DMS79 treated with DMSO at 0.1 percent for 48 hours (cell line): ENCODE measurements at regions not wholly inside any gene's neighbourhood (a gene's known extent, or its start where the extent isn't known, plus 50 kb on each side); places are given as distances from the start of the nearest gene placed in this dataset.
"Not testable (repeated sequence)": the region's sequence is repeated elsewhere in the genome, so short reads cannot be mapped to it uniquely, and the experiment has no call there.

Experiments used
- DNase-seq: peaks from one replicate; lab custom pipeline; 2025; lab: John Stamatoyannopoulos, UW

GRCh38 chr6:112579601-112580000 lies 232.5 kb downstream of the RFPL4B start:
- DNase-seq: no peak

- DNase-seq: no peak
Measured at GRCh38 chr6:112581015-112581414, 233.9 kb downstream of the RFPL4B start.

- DNase-seq: no peak
Measured at GRCh38 chr6:112590326-112590725, 243.2 kb downstream of the RFPL4B start.

GRCh38 chr6:112591329-112591728 lies 244.2 kb downstream of the RFPL4B start:
- no peak for DNase-seq

GRCh38 chr6:112592159-112592558 lies 245.0 kb downstream of the RFPL4B start:
- DNase-seq: no peak

- DNase-seq: no peak
Measured at GRCh38 chr6:112594886-112595594, 247.9 kb downstream of the RFPL4B start.

- DNase-seq: no peak
Measured at GRCh38 chr6:112595841-112596240, 248.7 kb downstream of the RFPL4B start.

GRCh38 chr6:112597176-112597575 lies 250.0 kb downstream of the RFPL4B start:
- DNase-seq: no peak

- no peak for DNase-seq
Measured at GRCh38 chr6:112600168-112600567, 253.0 kb downstream of the RFPL4B start.

- DNase-seq: no peak
Measured at GRCh38 chr6:112603726-112604125, 256.6 kb downstream of the RFPL4B start.

- DNase-seq: no peak
Measured at GRCh38 chr6:112606656-112607435, 259.7 kb downstream of the RFPL4B start.

GRCh38 chr6:112608925-112609324 lies 261.8 kb downstream of the RFPL4B start:
- not testable (repeated sequence) for DNase-seq

GRCh38 chr6:112613410-112613809 lies 266.3 kb downstream of the RFPL4B start:
- no peak for DNase-seq

- no peak for DNase-seq
Measured at GRCh38 chr6:112618849-112619248, 271.7 kb downstream of the RFPL4B start.

GRCh38 chr6:112620812-112621569 lies 273.9 kb downstream of the RFPL4B start:
- peak; percentile 14 for DNase-seq

- no peak for DNase-seq
Measured at GRCh38 chr6:112622036-112622435, 274.9 kb downstream of the RFPL4B start.

GRCh38 chr6:112626468-112627082 lies 279.4 kb downstream of the RFPL4B start:
- no peak for DNase-seq

GRCh38 chr6:112634376-112634775 lies 287.2 kb downstream of the RFPL4B start:
- DNase-seq: no peak

GRCh38 chr6:112636650-112637262 lies 289.6 kb downstream of the RFPL4B start:
- no peak for DNase-seq

- DNase-seq: no peak
Measured at GRCh38 chr6:112639391-112639831, 292.3 kb downstream of the RFPL4B start.

- no peak for DNase-seq
Measured at GRCh38 chr6:112640891-112641290, 293.8 kb downstream of the RFPL4B start.

GRCh38 chr6:112649853-112650252 lies 302.7 kb downstream of the RFPL4B start:
- DNase-seq: no peak
